Nephron progenitor cell (in vitro differentiated cells): ENCODE measurements at regions not wholly inside any gene's neighbourhood (a gene's known extent, or its start where the extent isn't known, plus 50 kb on each side); places are given as distances from the start of the nearest gene placed in this dataset.
"Not testable (repeated sequence)": the region's sequence is repeated elsewhere in the genome, so short reads cannot be mapped to it uniquely, and the experiment has no call there.

ENCODE experiments used
- DNase-seq: peaks from one replicate; pipeline ENCODE4 v3.0.0; 2021
- H3K27ac Mint-ChIP-seq: 2 replicates; pipeline ENCODE4 v1.8.0; 2021; ENCODE audit warnings: mild to moderate bottlenecking, moderate library complexity, mixed read lengths
- H3K27me3 Mint-ChIP-seq: 2 replicates; pipeline ENCODE4 v1.8.0; 2021; ENCODE audit warnings: mild to moderate bottlenecking, low read depth, mixed read lengths; ENCODE audit not compliant: poor library complexity
- H3K36me3 Mint-ChIP-seq: 2 replicates; pipeline ENCODE4 v1.8.0; 2021; ENCODE audit warnings: low read depth, mixed read lengths
- H3K4me1 Mint-ChIP-seq: 2 replicates; pipeline ENCODE4 v1.8.0; 2021; ENCODE audit warnings: mixed read lengths
- H3K4me3 Mint-ChIP-seq: 2 replicates; pipeline ENCODE4 v1.8.0; 2021; ENCODE audit warnings: mild to moderate bottlenecking, moderate library complexity, mixed read lengths
- H3K9me3 Mint-ChIP-seq: 2 replicates; pipeline ENCODE4 v1.8.0; 2021; ENCODE audit warnings: mild to moderate bottlenecking, moderate library complexity, mixed read lengths
- CTCF ChIP-seq: fragments of 200-600 bp; sonication (generic); IDR thresholded peaks from 2 replicates; pipeline ENCODE4 v1.5.0; 2021; ENCODE audit warnings: antibody characterized with exemption

GRCh38 chr2:226093364-226093763 lies 693.9 kb downstream of the NYAP2 start:
- no peak for TF ChIP-seq CTCF
- Mint-ChIP-seq H3K27me3 (no peaks in the 10 kb centered on the region), H3K4me1 (no peaks in the 10 kb centered on the region), H3K27ac (no peak overlapping the region), H3K9me3 (peaks cover 36% of the 10 kb centered on the region), H3K4me3 (no peak overlapping the region), H3K36me3 (no peaks in the 10 kb centered on the region)
- DNase-seq: no peak

- H3K27ac Mint-ChIP-seq: no peak overlapping the region
- no peak for DNase-seq
Measured at GRCh38 chr2:226088366-226088674, 688.8 kb downstream of the NYAP2 start.

GRCh38 chr2:226087505-226088365 lies 688.2 kb downstream of the NYAP2 start:
- Mint-ChIP-seq H3K9me3 (peaks cover 15% of the 10 kb centered on the region), H3K4me1 (no peaks in the 10 kb centered on the region), H3K27me3 (no peaks in the 10 kb centered on the region), H3K27ac (no peak overlapping the region), H3K4me3 (no peak overlapping the region), H3K36me3 (no peaks in the 10 kb centered on the region)
- TF ChIP-seq CTCF: no peak
- DNase-seq: no peak

More at GRCh38 chr2:226088366-226088674, 688.8 kb downstream of the NYAP2 start:
- H3K9me3 Mint-ChIP-seq: peaks cover 16% of the 10 kb centered on the region
- no peaks in the 10 kb centered on the region for H3K36me3 Mint-ChIP-seq
- no peaks in the 10 kb centered on the region for H3K27me3 Mint-ChIP-seq
- no peak overlapping the region for H3K4me3 Mint-ChIP-seq
- H3K4me1 Mint-ChIP-seq: no peaks in the 10 kb centered on the region
- no peak for TF ChIP-seq CTCF

- Mint-ChIP-seq H3K9me3 (peaks cover 15% of the 10 kb centered on the region), H3K27ac (no peak overlapping the region), H3K4me1 (no peaks in the 10 kb centered on the region), H3K36me3 (no peaks in the 10 kb centered on the region), H3K27me3 (no peaks in the 10 kb centered on the region), H3K4me3 (no peak overlapping the region)
- no peak for DNase-seq
- no peak for TF ChIP-seq CTCF
Measured at GRCh38 chr2:226087051-226087450, 687.5 kb downstream of the NYAP2 start.

GRCh38 chr2:226086190-226086589 lies 686.7 kb downstream of the NYAP2 start:
- TF ChIP-seq CTCF: no peak
- H3K9me3 Mint-ChIP-seq: peaks cover 15% of the 10 kb centered on the region
- no peaks in the 10 kb centered on the region for H3K36me3 Mint-ChIP-seq
- H3K27ac Mint-ChIP-seq: no peak overlapping the region
- H3K4me3 Mint-ChIP-seq: no peak overlapping the region
- no peaks in the 10 kb centered on the region for H3K4me1 Mint-ChIP-seq
- no peak for DNase-seq
- no peaks in the 10 kb centered on the region for H3K27me3 Mint-ChIP-seq

GRCh38 chr2:226085425-226085824 lies 685.9 kb downstream of the NYAP2 start:
- not testable (repeated sequence) for H3K4me3 Mint-ChIP-seq, H3K27me3 Mint-ChIP-seq, H3K27ac Mint-ChIP-seq, DNase-seq, H3K36me3 Mint-ChIP-seq, H3K4me1 Mint-ChIP-seq
- H3K9me3 Mint-ChIP-seq: peaks cover 15% of the 10 kb centered on the region
